ENCODE measurements at regions not wholly inside any gene's neighbourhood (a gene's known extent, or its start where the extent isn't known, plus 50 kb on each side); places are given as distances from the start of the nearest gene placed in this dataset.

DNA sequence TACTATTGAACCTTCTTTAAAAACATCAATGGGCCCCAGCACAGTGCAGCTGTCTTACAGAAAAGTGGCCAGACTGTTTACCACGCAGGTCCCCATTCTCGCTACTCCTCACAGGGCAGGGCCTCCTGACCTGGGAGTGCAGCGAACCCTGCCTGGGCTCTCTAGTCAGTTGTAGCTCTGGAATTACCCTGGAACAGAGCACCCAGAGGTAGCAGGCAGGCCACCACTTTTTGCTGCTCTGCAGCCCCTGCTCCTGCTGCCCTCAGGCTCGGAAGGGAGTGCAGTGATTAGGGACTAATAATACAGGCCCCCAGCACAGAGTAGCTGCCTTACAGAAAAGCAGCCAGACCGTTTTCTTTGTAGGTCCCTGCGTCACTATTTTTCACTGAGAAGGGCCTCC, 1563.0 kb downstream of the SUCLG1 start:
- TF ChIP-seq, protein P1, sequence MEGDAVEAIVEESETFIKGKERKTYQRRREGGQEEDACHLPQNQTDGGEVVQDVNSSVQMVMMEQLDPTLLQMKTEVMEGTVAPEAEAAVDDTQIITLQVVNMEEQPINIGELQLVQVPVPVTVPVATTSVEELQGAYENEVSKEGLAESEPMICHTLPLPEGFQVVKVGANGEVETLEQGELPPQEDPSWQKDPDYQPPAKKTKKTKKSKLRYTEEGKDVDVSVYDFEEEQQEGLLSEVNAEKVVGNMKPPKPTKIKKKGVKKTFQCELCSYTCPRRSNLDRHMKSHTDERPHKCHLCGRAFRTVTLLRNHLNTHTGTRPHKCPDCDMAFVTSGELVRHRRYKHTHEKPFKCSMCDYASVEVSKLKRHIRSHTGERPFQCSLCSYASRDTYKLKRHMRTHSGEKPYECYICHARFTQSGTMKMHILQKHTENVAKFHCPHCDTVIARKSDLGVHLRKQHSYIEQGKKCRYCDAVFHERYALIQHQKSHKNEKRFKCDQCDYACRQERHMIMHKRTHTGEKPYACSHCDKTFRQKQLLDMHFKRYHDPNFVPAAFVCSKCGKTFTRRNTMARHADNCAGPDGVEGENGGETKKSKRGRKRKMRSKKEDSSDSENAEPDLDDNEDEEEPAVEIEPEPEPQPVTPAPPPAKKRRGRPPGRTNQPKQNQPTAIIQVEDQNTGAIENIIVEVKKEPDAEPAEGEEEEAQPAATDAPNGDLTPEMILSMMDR (IDR thresholded peaks at IDR 0.05): no peak
- TF ChIP-seq POLR2A (IDR thresholded peaks at IDR 0.05): no peak
- TF ChIP-seq POLR2AphosphoS5 (IDR thresholded peaks at IDR 0.05): no peak

Measured in breast epithelium (tissue), 3 donors.